Activated CD4-positive, CD25-positive, alpha-beta regulatory T cell (primary cell): ENCODE measurements at regions not wholly inside any gene's neighbourhood (a gene's known extent, or its start where the extent isn't known, plus 50 kb on each side); places are given as distances from the start of the nearest gene placed in this dataset.

Source experiments
- DNase-seq, 4 experiments: peaks; one replicate each; lab custom pipeline; 2025; lab: John Stamatoyannopoulos, UW

GRCh38 chr10:4733150-4733842 lies 92.7 kb upstream of the AKR1E2 start:
- no peak for DNase-seq

DNA sequence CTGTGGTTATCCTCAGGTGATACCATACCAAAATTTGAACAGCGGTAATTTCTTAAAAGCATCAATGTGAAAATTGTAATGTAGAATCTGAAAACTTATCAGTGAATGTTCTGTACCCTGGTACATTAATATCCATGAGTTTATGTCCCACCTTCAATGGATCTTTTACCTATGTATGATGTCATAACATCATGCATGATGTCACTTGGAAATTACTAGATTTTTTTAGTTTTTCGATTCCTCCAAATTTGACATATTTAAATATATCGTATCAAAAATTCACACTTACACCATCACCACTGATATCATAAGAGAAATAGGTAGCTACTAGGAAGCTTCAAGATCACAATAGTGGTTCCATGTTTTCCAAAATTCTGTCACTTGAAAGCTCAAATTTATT lies 95.0 kb upstream of the AKR1E2 start:
- no peak for DNase-seq

GRCh38 chr10:4725917-4726606 lies 99.9 kb upstream of the AKR1E2 start:
- DNase-seq: no peak

- no peak for DNase-seq
Measured at GRCh38 chr10:4723860-4724259, 102.1 kb upstream of the AKR1E2 start.

- DNase-seq: no peak
Measured at GRCh38 chr10:4721999-4722753, 103.8 kb upstream of the AKR1E2 start.

DNA sequence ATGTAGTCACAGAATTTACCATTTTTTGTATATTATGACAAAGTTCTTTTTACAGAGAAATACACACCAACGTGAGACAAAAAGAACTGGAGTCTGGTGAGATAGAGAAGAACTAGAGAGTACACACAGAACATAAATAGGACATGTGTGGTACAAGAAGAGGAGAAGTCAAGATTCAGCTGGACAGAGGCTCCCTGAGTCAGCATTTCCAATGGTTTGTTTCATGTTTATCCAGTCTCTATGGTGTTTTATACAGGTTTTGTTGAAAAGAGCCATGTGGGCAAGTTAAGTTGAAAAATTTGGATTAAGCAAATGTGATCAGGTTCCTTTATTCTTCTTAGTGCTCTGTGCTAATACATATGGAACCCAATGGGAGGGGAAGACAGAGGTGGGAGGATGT lies 105.5 kb upstream of the AKR1E2 start:
- no peak for DNase-seq

DNA sequence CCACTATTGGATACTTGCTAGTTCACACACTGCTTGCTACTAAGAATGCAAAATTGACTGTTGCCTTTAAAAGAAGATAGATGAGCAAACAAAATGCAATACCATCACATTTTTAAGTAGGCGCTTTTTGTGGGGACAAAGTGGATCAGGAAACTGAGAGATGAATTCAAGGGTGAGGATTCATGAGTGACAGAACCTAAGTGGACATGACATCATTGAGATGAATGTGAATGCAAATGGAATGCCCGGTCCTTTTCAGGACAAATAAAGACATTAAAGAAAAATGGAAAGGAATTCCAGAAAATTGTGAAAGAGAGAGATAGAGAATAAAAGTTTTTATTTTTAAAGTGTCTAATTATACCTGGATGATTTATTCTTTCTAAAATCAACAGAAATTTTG lies 106.3 kb upstream of the AKR1E2 start:
- no peak for DNase-seq

DNA sequence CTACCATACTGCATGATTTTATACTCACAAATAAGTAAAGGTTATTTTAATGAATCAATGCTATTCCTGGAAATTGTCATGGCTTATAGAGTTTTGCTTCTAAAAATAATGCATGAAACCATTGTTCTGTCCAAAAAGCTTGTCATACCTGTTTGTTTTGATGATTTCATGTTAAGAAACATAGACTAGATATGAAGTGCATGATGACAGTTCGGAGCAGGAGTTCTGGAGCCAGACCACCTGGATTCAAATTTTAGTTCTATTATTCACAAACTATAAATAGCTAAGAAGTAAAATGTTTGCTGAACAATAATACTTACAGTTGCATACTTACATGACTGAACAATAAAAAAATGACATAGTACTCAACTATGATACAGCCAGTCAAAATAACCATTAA lies 107.0 kb upstream of the AKR1E2 start:
- DNase-seq: no peak

DNA sequence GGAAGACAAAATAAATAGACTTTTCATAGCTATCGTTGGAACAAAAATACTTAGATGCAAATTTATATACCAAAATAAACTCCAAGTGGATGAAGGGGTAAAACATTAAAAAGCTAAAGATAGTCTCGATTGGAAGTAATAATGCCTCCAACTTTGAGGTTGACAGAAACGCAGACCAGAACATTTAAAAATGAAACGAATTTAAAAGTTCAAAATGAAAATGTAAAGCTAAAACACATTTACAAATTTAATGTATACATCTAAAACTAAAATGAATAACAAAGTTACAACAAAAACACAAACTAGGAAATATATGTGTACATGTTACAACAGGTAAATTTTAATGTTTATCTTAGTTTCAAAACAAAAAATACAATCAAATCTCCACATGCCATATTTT lies 107.5 kb upstream of the AKR1E2 start:
- DNase-seq: no peak

- DNase-seq: no peak
Measured at GRCh38 chr10:4717670-4718069, 108.3 kb upstream of the AKR1E2 start.

DNA sequence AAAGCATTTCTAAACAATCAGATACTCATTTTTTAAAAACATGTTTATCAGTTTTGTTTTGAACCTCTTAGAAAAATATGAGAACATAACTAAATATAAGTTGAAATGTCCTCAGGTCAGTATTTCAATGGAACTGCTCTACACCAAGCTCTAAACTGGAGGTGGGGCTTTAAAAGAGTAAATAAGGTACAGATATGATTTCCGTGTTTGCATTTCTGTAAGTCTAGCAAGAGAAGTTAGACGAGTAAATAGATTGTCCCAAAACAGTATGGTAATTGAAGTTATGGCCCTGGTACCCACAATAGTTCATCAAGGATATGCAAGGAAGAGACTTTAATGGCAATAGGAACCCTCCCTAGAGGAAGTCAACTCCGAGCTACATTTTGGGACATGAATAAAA lies 115.1 kb upstream of the AKR1E2 start:
- no peak for DNase-seq

GRCh38 chr10:4708123-4708759 lies 117.8 kb upstream of the AKR1E2 start:
- no peak for DNase-seq

DNA sequence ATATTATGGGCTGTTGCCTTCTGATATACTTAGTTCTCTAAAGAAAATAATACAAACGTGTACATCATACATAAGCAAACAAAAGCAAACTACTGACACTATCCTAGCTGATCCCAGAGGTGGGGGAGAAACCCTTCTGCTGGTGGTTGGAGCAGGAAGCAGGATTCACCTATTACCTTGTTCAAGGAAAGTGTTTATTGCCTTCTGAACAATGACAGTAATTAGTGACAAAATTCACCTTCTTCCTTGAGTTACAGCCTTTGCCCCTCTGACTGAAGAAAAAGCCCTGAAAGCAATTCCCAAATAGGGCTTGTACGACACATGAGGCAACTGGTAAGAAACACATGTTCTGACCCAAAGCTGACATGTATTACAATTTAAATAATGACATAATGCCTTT lies 118.8 kb upstream of the AKR1E2 start:
- no peak for DNase-seq

- no peak for DNase-seq
Measured at GRCh38 chr10:4704034-4704545, 121.9 kb upstream of the AKR1E2 start.

DNA sequence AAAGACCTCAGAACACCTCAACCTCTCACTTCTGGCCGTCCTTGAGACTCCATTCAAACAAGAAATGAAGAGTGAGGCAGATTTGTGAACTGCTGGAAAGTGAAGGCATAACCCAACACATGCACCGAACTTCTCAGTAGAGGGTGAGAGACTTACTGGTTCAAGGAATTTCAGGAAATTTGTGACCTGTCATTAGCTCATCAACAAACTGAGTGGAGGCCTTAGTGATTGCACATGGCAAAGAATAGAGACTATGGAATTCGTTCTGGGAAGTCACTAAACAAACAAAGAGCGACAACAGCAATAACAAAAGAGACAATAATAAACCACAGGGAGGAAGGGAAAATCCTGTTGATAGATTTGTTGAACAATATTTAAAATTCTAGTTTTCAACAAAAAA lies 125.0 kb upstream of the AKR1E2 start:
- DNase-seq: no peak

GRCh38 chr10:4699950-4700730 lies 125.9 kb upstream of the AKR1E2 start:
- DNase-seq: no peak

DNA sequence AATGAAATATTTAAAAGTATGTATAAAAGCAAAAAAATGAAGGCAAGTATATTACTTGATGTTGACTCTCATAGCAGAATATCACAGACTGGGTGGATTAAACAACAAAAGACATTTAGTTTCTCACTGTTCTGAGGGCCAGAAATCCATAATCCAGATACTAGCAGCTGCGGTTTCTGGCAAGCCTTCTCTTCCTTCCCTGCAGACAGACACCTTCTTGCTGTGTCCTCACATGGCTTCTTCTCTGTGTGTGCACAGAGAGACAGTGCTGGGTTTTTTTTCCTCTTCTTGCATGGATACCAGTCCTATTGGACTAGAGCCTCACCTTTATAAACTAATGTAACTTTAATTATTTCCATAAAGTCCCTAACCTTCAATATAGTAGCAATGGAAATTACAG lies 127.9 kb upstream of the AKR1E2 start:
- no peak for DNase-seq

GRCh38 chr10:4696186-4696585 lies 129.8 kb upstream of the AKR1E2 start:
- DNase-seq: no peak

- no peak for DNase-seq
Measured at GRCh38 chr10:4693967-4694366, 132.0 kb upstream of the AKR1E2 start.

DNA sequence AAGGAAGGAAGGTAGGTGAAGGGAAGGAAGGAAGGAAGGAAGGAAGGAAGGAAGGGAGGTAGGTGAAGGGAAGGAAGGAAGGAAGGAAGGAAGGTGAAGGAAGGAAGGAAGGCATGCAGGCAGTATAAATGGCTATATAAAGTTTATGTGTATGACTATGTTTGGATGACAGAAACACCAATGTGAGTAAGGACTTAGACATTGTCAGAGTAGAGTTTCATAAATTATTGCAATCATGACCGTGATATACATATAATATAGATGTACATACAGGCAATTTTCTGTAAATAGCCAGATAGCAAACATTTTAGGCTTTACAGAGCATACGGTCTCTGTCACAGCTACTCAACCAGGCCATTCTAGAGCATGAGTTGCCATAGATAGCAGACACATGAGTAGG lies 133.8 kb upstream of the AKR1E2 start:
- DNase-seq: no peak

GRCh38 chr10:4691776-4692175 lies 134.2 kb upstream of the AKR1E2 start:
- no peak for DNase-seq

DNA sequence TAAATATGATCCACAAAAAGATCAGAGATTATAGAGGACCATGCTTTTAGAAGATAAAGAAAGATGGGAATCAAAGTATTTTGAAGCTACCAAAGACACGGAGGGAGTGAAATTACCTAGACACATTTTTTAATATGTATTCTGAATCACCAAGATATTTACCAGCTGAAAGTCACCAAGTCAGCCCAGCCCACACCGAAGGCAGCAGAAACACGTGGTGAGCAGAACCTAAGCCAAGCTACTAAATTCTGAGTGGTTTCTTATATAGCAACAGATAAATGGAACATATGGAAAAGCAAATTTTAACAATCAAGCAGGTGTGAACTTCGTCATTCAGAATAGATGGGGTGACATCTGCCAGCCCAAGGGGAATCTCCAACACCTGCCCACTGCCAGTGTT lies 134.7 kb upstream of the AKR1E2 start:
- DNase-seq: no peak
